EL (cell line): ENCODE measurements at regions not wholly inside any gene's neighbourhood (a gene's known extent, or its start where the extent isn't known, plus 50 kb on each side); places are given as distances from the start of the nearest gene placed in this dataset.

Experiments
- DNase-seq: peaks from one replicate; pipeline ENCODE4 v3.0.0-alpha.2; 2016

GRCh38 chr21:18191139-18191538 is 53.5 kb upstream of the CHODL start:
- DNase-seq = no peak

DNA sequence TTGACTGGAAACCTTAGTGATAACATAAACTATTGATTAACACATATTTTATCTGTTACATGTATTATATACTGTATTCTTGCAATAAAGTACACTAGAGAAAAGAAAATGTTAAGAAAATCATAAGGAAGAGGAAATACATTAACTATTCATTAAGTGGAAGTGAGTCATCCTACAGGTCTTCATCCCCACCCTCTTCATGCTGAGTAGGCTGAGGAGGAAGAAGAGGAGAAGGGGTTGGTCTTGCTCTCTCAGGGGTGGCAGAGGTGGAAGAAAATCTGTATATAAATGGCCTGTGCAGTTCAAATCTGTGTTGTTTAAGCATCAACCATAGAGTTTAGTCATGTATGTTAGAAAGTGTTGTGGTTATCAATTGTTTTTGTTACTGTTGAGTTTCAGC is 66.1 kb upstream of the CHODL start:
- no peak for DNase-seq

DNA sequence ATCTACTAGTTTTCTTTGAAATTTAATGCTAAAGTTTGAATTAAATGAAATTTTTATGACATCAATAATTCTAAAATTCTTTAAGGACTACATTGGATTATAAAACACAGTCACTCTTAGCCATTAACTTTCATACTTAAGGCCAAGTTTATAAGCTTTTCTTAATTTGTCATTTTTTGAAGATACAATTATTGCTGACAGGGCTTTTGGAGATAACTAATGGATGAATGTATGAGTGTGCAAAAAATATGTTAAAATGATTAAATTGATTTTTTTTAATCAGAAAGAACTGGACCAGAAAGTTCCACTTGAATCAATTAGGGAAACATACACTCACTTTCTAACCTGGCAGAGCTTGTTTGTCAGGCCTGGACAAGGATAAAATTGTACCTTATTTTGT is 70.3 kb upstream of the CHODL start:
- no peak for DNase-seq

- no peak for DNase-seq
Measured at GRCh38 chr21:18170829-18171228, 73.8 kb upstream of the CHODL start.

DNA sequence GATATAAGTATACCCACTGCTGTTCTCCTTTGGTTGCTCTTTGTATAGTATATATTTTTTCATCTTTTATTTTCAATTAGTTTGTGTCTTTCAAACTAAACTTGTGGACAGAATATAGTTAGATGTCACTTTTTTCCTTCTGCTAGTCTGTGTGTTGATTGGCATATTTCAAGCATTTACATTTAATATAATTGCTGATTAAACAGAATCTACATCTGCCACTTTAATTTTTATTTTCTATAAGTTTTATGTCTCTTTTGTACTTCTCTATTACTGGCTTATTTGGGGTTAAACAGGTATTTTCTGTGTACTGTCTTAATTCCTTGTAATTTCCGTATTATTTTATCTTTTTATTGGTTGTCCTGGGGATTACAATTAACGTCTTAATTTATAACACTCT is 74.4 kb upstream of the CHODL start:
- DNase-seq = no peak

GRCh38 chr21:18168108-18168507 is 76.5 kb upstream of the CHODL start:
- no peak for DNase-seq

DNA sequence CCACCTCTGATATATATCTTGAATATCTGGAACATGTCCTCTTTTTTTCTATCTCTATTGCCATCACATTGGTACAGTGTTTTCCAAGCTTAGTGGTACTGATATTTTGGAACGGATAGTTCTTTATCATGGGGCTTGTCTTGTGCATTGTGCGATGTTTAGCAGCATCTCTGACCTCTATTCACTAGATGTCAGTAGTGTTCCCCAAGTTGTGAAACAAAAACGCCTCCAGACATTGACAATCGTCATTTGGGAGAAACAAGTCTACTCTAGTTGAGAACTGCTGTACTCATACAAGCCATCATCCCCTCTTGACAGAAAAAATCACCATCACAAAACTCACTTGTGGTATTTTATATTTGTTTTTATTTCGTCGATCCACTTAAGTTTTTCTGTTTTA is 79.7 kb upstream of the CHODL start:
- DNase-seq = no peak

DNA sequence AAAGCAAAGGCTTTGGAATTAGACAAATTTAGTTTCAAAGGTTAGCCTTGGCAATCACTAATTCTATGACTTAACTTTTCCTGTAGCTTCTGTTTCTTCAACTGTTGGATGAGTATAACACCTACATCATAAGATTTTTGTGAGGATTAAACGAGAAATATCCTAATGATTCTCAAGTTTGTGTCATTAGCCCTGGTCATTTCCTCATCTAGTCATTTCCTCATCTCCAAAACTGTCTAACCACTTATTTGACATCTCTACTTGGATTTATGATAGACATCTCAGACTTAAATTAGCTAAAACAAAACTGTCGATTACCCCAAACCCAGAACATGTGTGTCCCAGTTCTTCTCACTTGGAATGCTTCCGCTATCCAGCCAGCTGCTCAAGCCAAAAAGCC is 80.2 kb upstream of the CHODL start:
- no peak for DNase-seq

DNA sequence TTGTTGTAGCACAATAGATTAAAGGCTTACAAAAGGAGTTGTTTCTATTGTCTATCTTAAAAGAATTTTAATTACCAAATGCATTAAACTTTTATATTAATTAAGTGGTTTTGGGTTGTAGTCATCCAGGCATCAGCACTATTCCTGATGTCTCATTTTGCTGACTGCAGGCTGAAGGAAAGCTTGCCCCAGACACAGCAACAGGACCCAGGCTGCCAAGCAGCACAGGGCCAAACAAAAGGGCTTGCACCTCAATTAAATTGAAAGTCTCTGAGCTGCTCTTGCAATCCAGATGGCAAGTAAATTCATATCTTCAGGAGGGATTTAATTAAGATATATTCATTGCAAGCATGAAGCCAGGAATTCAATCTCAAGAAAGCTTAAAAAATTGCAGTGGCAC is 80.7 kb upstream of the CHODL start:
- no peak for DNase-seq

- no peak for DNase-seq
Measured at GRCh38 chr21:18161841-18162240, 82.8 kb upstream of the CHODL start.

- no peak for DNase-seq
Measured at GRCh38 chr21:18157406-18157805, 87.2 kb upstream of the CHODL start.

GRCh38 chr21:18155508-18156193 is 89.0 kb upstream of the CHODL start:
- no peak for DNase-seq

GRCh38 chr21:18153063-18153462 is 91.6 kb upstream of the CHODL start:
- no peak for DNase-seq

- no peak for DNase-seq
Measured at GRCh38 chr21:18152371-18152770, 92.3 kb upstream of the CHODL start.

- no peak for DNase-seq
Measured at GRCh38 chr21:18151046-18151445, 93.6 kb upstream of the CHODL start.

- DNase-seq = no peak
Measured at GRCh38 chr21:18148401-18148800, 96.2 kb upstream of the CHODL start.

DNA sequence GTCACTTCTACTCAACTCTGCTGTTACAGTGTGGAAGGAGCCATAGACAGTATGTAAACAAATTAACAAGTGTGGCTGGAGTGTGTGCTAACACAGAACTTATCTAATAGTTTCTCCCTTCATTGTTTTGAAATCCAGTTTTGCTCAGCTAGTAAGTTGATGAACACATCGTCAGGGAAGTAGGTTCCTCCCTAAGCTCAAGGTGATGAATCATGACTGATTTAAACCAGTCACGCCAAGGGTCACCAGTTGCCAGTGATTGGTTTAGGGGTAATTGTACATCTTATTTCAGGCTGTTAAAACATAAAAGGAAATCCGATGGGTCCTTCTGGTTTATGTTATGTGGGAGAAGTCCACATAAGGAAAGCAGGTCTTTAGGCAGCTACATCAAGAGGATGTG is 97.0 kb upstream of the CHODL start:
- DNase-seq = no peak

DNA sequence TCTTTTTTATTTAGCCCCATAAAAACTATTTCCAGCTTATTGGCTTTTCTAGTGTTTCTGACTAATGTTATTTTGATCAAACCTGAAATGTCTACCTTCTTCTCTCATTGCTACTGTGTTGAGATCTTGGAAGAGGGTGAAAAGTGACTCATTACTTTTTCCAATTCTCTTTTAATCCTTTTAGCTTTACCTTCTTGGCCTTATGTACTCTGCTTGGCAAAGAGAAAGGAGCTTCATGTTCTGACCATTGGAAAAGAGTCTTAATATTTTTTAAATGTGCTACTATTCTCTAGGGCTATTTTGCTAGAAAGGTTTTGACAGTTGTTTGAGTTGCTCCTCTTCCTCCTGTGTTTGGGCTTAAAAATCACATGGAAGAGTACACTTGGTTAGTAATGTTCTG is 97.8 kb upstream of the CHODL start:
- no peak for DNase-seq

DNA sequence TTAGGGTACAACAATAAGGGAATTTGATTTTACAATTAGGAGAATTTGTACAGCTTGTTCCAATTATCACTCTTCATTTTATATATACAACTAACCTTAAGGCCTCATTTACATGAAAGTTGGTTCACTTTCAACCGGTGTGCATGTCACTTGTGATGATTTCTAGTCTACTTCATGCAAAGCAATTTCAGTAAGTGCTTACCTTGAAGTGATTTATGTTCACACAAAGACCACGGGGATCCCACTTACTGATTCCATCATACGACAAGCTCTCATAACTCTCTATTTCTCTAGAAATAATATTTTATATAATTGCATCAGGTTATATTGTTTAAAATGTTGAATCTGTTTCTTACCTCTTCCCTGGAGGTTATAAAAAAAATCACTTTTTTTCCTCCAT is 100.3 kb upstream of the CHODL start:
- no peak for DNase-seq

DNA sequence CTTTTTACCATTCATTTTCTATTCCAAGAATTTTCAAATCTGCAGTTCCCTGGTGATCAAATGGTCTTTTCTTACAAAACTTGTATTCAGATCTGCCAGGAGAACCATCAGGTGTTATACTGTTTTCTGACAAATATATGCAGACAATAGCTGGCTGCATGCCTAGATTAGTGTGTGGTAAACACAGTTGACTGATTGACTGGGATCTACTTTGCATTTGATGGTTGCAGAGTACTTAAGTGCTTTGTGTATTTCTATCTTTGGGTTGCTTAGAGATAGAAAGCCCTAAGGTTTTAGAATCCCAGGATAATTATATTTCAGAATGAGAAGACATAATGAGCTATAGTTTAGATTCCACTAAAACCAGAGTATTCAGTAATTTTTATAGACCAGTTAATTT is 102.0 kb upstream of the CHODL start:
- DNase-seq = no peak

DNA sequence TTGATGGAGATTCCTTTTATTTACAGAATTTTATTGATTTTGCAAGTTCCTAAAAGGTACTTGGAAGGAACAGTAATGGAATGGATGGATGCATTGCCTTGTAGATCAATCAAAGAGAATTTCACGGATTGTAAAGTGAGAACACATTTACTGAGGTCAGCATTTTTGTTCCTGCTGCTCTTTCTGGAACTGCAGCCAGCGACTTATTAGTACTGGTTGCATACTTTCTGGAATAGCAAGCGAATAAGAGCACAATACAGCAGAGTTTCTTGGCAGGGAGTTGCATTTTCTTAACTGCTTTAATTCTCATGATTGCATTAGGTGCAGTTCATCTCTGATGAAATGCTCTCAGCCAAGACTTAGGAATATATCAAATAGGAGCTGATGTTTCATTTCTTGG is 106.1 kb upstream of the CHODL start:
- no peak for DNase-seq

GRCh38 chr21:18129526-18129925 is 115.1 kb upstream of the CHODL start:
- DNase-seq = no peak

DNA sequence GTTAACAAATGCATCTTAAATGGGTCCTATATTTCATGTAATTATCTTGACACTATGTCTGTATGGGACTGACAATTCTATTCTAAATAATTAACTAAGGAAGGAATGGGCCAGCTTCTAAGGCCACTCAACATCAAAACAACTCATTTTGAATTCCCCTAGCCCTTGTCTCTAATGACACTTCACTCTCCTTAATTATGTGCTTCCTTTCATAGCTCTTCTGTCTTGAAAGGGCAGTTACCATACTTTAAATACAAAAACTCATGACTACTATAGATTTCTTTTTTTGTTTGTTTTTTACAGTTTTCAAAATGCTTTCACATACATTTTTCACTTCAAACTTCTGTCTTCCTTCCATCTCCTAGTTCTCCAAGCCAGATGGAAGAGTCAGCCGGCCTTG is 126.1 kb upstream of the CHODL start:
- DNase-seq = no peak

DNA sequence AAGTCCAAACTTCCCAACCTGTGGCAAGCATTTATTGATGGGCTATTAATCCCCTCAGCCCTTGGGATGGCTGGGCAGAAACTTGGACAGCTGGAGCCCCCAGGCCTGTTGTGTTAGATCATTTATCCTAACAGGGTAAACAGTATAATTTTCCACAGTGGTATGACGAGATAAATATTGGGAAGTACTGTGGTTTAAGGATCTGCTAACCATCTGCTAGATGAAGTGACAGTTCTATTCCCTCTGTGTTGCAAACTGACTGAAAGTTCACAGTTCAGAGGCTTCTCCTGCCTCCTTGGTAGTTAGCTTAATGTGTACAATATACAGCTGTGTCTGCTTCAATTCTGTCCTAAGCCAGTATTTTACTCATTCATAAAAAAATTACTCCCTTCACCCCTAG is 127.5 kb upstream of the CHODL start:
- no peak for DNase-seq

GRCh38 chr21:18114810-18115209 is 129.8 kb upstream of the CHODL start:
- DNase-seq = no peak

GRCh38 chr21:18104802-18105201 is 139.8 kb upstream of the CHODL start:
- DNase-seq = no peak
